Ovary (tissue), 7 donors: ENCODE measurements at regions not wholly inside any gene's neighbourhood (a gene's known extent, or its start where the extent isn't known, plus 50 kb on each side); places are given as distances from the start of the nearest gene placed in this dataset.
A peak's percentile ranks its signal among the peaks of the same experiment; 100 is the strongest.

Experiments used
- DNase-seq, 5 donors: peaks; one replicate each; pipeline ENCODE4 v3.0.0-alpha.2; 2019 to 2020
- H3K27ac ChIP-seq, 2 donors: fragments of 200-600 bp; one replicate each; pipeline versions ENCODE4 v1.5.1 to v1.8.0; 2019 to 2022
- H3K27me3 ChIP-seq: fragments of 200-600 bp; one replicate; pipeline ENCODE4 v1.8.0; 2022
- H3K36me3 ChIP-seq: fragments of 200-600 bp; sonication (generic); one replicate; pipeline ENCODE4 v1.5.1; 2019
- H3K4me1 ChIP-seq: one replicate; pipeline ENCODE4 v1.8.1; 2013; ENCODE audit warnings: mild to moderate bottlenecking, moderate library complexity; ENCODE audit not compliant: insufficient read depth
- H3K4me3 ChIP-seq: fragments of 200-600 bp; sonication (generic); one replicate; pipeline ENCODE4 v1.5.1; 2017
- H3K9me3 ChIP-seq, 2 donors: fragments of 200-600 bp in 1 of 2; sonication (generic) in 1 of 2; one replicate each; pipeline versions ENCODE4 v1.5.1 to v1.8.1; 2013 to 2019; ENCODE audit warnings: mild to moderate bottlenecking in 1 of 2, moderate library complexity in 1 of 2
- EP300 ChIP-seq: sonication (generic); formaldehyde crosslinking; IDR thresholded peaks from one replicate; pipeline ENCODE4 v1.6.1; 2017; ENCODE audit warnings: antibody characterized with exemption
- POLR2A ChIP-seq: fragments of 450-650 bp; IDR thresholded peaks from one replicate; pipeline ENCODE4 v1.6.1; 2017; ENCODE audit warnings: antibody characterized with exemption, mild to moderate bottlenecking, moderate library complexity
- WGBS, 3 donors: extraction: QIAGEN DNeasy Blood & Tissue Kit in 1 of 3; methylation state at CpG; one replicate each; pipeline versions ENCODE4 v1.1.5 to v1.1.7; 2013 to 2017; 5-methylcytosine and 5-hydroxymethylcytosine counted together
- intact Hi-C, 4 donors: fragments of 100-400 bp; cut with DNase I; formaldehyde crosslinking; loops; one replicate each; pipeline versions ENCODE4 v1.11.0 to v1.15.1; 2022 to 2023
- TF ChIP-seq, protein P1 (sequence below), 3 donors: fragments of 450-650 bp in 2 of 3; fragments of 200-600 bp in 1 of 3; IDR thresholded peaks; one replicate each; pipeline versions ENCODE4 v1.5.1 to v1.8.0; 2016 to 2022; ENCODE audit warnings: antibody characterized with exemption in 3 of 3, mild to moderate bottlenecking in 1 of 3
- donor health status: DM: no; HTN: no; CAD: no; lungs with moderate emphysema.
- donor health status: DM: no; HTN: no; CAD: no.
- donor health status: Bipolar disorder and iron deficiency.
- donor health status: DM: no; HTN: no; CAD: no.
- donor health status: DM: yes; HTN: yes; CAD: no.

DNA sequence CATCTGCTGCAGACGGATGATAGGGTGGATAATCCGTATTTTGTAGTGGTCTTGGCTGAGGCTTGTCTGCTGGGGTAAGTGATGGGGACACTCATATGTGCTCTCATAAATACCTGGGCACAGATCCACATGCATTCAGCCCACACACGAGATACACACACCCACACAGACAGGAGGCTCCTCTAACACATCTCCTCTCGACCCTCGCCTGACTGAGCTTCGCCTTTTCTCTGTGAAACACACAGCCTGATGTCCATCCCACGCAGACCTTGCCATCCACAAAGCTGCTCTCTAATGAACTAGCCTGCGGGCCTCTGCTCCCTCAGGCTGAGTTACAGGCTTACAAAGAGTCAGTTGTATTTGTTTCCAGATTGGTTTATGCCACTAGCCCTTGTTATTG is 96.3 kb upstream of the CSF3R start:
- no peaks in the 10 kb centered on the region for H3K36me3 ChIP-seq
- H3K4me1 ChIP-seq: no peaks in the 10 kb centered on the region
- H3K27ac ChIP-seq: no peak overlapping the region
- no peaks in the 10 kb centered on the region for H3K27me3 ChIP-seq
- intact Hi-C loops: loop anchor here in 1 of 4 donors (5.0 kb wide), 1 partner anchor 858 kb away; no protein-coding TSS in a partner anchor
- no peak for DNase-seq
- H3K9me3 ChIP-seq: no peaks in the 10 kb centered on the region
- WGBS, 3 donors: 29 to 33% (median 32%) methylated on average over 8 of the region's 8 CpGs
- TF ChIP-seq, protein P1, sequence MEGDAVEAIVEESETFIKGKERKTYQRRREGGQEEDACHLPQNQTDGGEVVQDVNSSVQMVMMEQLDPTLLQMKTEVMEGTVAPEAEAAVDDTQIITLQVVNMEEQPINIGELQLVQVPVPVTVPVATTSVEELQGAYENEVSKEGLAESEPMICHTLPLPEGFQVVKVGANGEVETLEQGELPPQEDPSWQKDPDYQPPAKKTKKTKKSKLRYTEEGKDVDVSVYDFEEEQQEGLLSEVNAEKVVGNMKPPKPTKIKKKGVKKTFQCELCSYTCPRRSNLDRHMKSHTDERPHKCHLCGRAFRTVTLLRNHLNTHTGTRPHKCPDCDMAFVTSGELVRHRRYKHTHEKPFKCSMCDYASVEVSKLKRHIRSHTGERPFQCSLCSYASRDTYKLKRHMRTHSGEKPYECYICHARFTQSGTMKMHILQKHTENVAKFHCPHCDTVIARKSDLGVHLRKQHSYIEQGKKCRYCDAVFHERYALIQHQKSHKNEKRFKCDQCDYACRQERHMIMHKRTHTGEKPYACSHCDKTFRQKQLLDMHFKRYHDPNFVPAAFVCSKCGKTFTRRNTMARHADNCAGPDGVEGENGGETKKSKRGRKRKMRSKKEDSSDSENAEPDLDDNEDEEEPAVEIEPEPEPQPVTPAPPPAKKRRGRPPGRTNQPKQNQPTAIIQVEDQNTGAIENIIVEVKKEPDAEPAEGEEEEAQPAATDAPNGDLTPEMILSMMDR (IDR thresholded peaks at IDR 0.05): no peak
- TF ChIP-seq POLR2A (no peak), EP300 (no peak)
- H3K4me3 ChIP-seq: no peak overlapping the region

DNA sequence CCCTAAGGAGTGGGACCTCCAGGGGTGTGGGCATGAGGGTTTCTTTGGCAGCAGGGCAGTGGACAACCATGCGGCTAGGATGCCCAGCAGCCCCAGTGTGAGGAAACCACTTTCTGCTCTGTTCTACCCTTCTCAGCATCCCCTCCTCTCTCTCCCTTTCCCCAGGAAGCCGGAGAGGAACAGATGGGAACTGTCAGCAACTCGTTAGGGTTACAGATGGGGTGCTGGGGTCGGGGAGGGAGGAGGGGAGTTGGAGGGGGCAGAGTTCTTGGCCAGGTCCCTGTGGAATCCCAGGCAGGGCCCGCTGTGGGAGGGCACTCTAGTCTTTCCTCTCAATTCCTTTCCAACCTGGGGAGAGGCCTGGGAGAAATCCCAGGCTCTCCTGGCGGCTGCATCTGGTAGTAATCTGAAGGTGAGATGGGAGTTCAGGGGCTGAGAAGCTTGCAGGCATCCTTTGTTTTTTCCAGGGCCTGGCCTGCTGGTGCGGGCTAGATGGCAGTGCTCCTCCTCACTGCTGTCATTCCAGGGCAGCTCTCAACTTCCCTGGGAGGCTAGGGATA is 93.9 kb upstream of the CSF3R start:
- TF ChIP-seq, protein P1 (IDR thresholded peaks at IDR 0.05): no peak
- TF ChIP-seq EP300: no peak
- no peak for TF ChIP-seq POLR2A
- no peak for DNase-seq
- no peak overlapping the region for H3K4me3 ChIP-seq
- no peaks in the 10 kb centered on the region for H3K27me3 ChIP-seq
- intact Hi-C loops: loop anchor here in 1 of 4 donors (5.0 kb wide), 1 partner anchor 861 kb away; no protein-coding TSS in a partner anchor
- WGBS, 3 donors: 25 to 32% (median 27%) methylated on average over 7 of the region's 7 CpGs
- no peaks in the 10 kb centered on the region for H3K9me3 ChIP-seq
- no peaks in the 10 kb centered on the region for H3K36me3 ChIP-seq
- H3K27ac ChIP-seq: no peak overlapping the region
- H3K4me1 ChIP-seq: no peaks in the 10 kb centered on the region

DNA sequence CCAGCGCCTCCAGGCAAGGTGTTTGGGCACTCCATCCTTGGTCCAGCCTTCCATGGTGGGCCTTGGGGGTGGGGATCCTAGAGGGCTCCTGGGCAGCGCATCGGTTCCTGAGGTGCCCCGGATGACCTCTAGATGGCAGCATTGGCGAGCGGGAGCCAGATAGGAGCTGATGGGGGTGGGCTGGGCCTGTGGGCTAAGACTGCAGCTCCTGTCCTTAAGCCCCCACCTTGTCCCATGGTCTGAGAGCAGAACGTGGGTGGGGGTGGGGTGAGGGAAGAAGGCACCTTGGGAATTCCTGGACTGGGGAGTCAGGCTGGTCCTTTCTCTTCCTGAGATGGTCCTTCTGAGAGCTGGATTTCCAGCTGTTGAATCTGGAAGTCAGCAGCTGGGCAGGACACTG is 93.4 kb upstream of the CSF3R start:
- H3K27me3 ChIP-seq: no peaks in the 10 kb centered on the region
- no peak overlapping the region for H3K27ac ChIP-seq
- 1 to 6% (median 1%) methylated on average over 7 of the region's 7 CpGs for WGBS, 3 donors
- no peaks in the 10 kb centered on the region for H3K9me3 ChIP-seq
- no peak for TF ChIP-seq POLR2A
- TF ChIP-seq, protein P1 (IDR thresholded peaks at IDR 0.05): peak in 1 of 3 donors; percentile 20
- H3K36me3 ChIP-seq: no peaks in the 10 kb centered on the region
- DNase-seq: peak; percentile 13 to 71 (median 44)
- no peak overlapping the region for H3K4me3 ChIP-seq
- H3K4me1 ChIP-seq: no peaks in the 10 kb centered on the region
- intact Hi-C loops: loop anchor here in 1 of 4 donors (5.0 kb wide), 1 partner anchor 861 kb away; no protein-coding TSS in a partner anchor

DNA sequence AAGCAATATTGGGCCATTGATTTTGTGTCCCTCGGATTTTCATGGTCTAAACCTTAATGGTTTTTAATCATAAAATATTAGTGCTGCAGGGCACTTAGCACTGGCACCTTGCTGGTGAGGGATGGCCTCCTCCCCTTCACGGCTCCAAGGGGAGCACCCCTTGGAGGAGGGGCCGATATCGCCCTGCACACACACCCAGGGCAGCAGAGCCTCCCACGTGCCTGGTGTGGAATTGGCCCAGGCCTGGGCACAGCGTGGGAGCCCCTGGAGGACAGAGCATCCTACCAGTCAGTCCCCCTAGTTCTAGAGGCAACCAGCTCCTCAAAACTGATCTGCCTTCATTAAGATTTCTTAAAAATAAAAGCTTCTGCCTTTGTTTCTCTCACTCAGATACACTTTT is 90.7 kb upstream of the CSF3R start:
- Histone ChIP-seq H3K36me3 (no peaks in the 10 kb centered on the region), H3K4me3 (no peak overlapping the region), H3K9me3 (no peaks in the 10 kb centered on the region), H3K27ac (no peak overlapping the region), H3K27me3 (no peaks in the 10 kb centered on the region), H3K4me1 (no peaks in the 10 kb centered on the region)
- DNase-seq: no peak
- intact Hi-C loops: no loop called here
- no peak for TF ChIP-seq POLR2A
- TF ChIP-seq, protein P1 (IDR thresholded peaks at IDR 0.05): no peak
- TF ChIP-seq EP300: no peak
- 25 to 33% (median 29%) methylated on average over 6 of the region's 6 CpGs for WGBS, 3 donors
